ENCODE measurements at regions not wholly inside any gene's neighbourhood (a gene's known extent, or its start where the extent isn't known, plus 50 kb on each side); places are given as distances from the start of the nearest gene placed in this dataset.

- ATAC-seq (no peak), DNase-seq (ENCODE audit: extremely low read depth in 1 of 4, low spot score in 3 of 4) (peak in 1 of 4 experiments; percentile 16), FAIRE-seq (no peak)
- H3K9me3 ChIP-seq (replicated peaks; ENCODE audit: control insufficient read depth, insufficient read depth, low read depth, low read length): no peaks in the 10 kb centered on the region
- H3K4me1 ChIP-seq (replicated peaks in 1 of 2; ENCODE audit: control insufficient read depth in 2 of 2, insufficient read depth in 2 of 2, low read length in 2 of 2): no peaks in the 10 kb centered on the region
- POLR2A ChIA-PET: no interaction called here
- intact Hi-C loops (cut with micrococcal nuclease): no loop called here
- no peaks in the 10 kb centered on the region for H3K9me1 ChIP-seq (ENCODE audit: control insufficient read depth, insufficient read depth, low read length)
- no peaks in the 10 kb centered on the region for H3K36me3 ChIP-seq (ENCODE audit: control insufficient read depth, insufficient read depth, low read length)
- 0% methylated on average over 10 of the region's 11 CpGs for WGBS (ENCODE audit: insufficient coverage, low coverage, missing lambda C conversion rate)
- no peak overlapping the region for H3K27ac ChIP-seq (ENCODE audit: extremely low read depth, low read depth, low read length)
- CTCF ChIA-PET (ENCODE audit: low intra/inter-chr PET ratio): no interaction called here
- H3K4me3 ChIP-seq: no peak overlapping the region
- in situ Hi-C loops (cut with MboI): no loop called here
- no peak overlapping the region for H3K4me2 ChIP-seq (ENCODE audit: insufficient read depth, low read length)
- no TSS peak for BruUV-seq (replicated peaks)
- H4K20me1 ChIP-seq (replicated peaks; ENCODE audit: control insufficient read depth, insufficient read depth, low read length): no peaks in the 10 kb centered on the region
- no peak for TF ChIP-seq ZBTB40 (IDR thresholded peaks at IDR 0.05)
- TF ChIP-seq ZBTB40 (CRISPR knock-in tag; IDR thresholded peaks at IDR 0.05): no peak
- TF ChIP-seq NFIC (IDR thresholded peaks at IDR 0.05): peak; percentile 53
- no peak overlapping the region for H3K9ac ChIP-seq (ENCODE audit: insufficient read depth in 1 of 2, low read depth in 2 of 2, low read length in 2 of 2)
- no peaks in the 10 kb centered on the region for H3K79me2 ChIP-seq (ENCODE audit: control insufficient read depth, insufficient read depth, low read length)
- peaks cover 4 to 34% of the 10 kb centered on the region in 2 experiments; a peak in 2 of 5 replicates for H3K27me3 ChIP-seq (ENCODE audit: control insufficient read depth in 2 of 2, insufficient read depth in 2 of 2, low read length in 2 of 2)
- H2AFZ ChIP-seq (ENCODE audit: low read depth, low read length): no peak overlapping the region
Measured at GRCh38 chr2:120660771-120661459, 74.8 kb upstream of the GLI2 start.
